Ovary (tissue), 3 donors: ENCODE measurements at regions not wholly inside any gene's neighbourhood (a gene's known extent, or its start where the extent isn't known, plus 50 kb on each side); places are given as distances from the start of the nearest gene placed in this dataset.
"Not testable (repeated sequence)": the region's sequence is repeated elsewhere in the genome, so short reads cannot be mapped to it uniquely, and the experiment has no call there.

ENCODE experiments used
- EP300 ChIP-seq: sonication (generic); formaldehyde crosslinking; IDR thresholded peaks from one replicate; pipeline ENCODE4 v1.6.1; 2017; ENCODE audit warnings: antibody characterized with exemption
- TF ChIP-seq, protein P1 (sequence below), 3 donors: fragments of 450-650 bp in 2 of 3; fragments of 200-600 bp in 1 of 3; IDR thresholded peaks; one replicate each; pipeline versions ENCODE4 v1.5.1 to v1.8.0; 2016 to 2022; ENCODE audit warnings: antibody characterized with exemption in 3 of 3, mild to moderate bottlenecking in 1 of 3
- donor health status: DM: no; HTN: no; CAD: no.

DNA sequence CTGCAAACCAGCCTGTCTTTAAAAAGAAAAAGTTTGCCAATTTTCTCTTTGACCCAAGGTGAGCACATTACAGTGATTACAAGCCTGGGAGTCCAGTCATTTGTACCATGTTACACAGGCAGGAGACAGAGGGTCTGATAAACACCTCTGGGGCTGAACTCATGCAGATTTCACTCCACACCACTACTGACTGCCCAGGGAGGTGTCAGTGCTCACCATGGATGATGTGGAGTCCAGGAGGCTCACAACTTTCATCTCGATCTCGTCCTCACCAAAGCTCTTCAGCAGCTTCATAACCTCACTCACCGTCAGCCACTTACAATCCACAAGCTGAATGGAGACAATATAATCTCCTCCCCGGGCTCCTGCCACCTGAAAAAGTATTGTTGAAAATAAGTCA, 302.4 kb downstream of the GOLGA6L6 start:
- TF ChIP-seq, protein P1, sequence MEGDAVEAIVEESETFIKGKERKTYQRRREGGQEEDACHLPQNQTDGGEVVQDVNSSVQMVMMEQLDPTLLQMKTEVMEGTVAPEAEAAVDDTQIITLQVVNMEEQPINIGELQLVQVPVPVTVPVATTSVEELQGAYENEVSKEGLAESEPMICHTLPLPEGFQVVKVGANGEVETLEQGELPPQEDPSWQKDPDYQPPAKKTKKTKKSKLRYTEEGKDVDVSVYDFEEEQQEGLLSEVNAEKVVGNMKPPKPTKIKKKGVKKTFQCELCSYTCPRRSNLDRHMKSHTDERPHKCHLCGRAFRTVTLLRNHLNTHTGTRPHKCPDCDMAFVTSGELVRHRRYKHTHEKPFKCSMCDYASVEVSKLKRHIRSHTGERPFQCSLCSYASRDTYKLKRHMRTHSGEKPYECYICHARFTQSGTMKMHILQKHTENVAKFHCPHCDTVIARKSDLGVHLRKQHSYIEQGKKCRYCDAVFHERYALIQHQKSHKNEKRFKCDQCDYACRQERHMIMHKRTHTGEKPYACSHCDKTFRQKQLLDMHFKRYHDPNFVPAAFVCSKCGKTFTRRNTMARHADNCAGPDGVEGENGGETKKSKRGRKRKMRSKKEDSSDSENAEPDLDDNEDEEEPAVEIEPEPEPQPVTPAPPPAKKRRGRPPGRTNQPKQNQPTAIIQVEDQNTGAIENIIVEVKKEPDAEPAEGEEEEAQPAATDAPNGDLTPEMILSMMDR (IDR thresholded peaks at IDR 0.05): not testable (repeated sequence)
- not testable (repeated sequence) for TF ChIP-seq EP300
